NCI-H524 (cell line): ENCODE measurements at regions not wholly inside any gene's neighbourhood (a gene's known extent, or its start where the extent isn't known, plus 50 kb on each side); places are given as distances from the start of the nearest gene placed in this dataset.
"Not testable (repeated sequence)": the region's sequence is repeated elsewhere in the genome, so short reads cannot be mapped to it uniquely, and the experiment has no call there.

ENCODE experiments used
- DNase-seq, 2 experiments: peaks; one replicate each; lab custom pipeline; 2025; lab: John Stamatoyannopoulos, UW

DNA sequence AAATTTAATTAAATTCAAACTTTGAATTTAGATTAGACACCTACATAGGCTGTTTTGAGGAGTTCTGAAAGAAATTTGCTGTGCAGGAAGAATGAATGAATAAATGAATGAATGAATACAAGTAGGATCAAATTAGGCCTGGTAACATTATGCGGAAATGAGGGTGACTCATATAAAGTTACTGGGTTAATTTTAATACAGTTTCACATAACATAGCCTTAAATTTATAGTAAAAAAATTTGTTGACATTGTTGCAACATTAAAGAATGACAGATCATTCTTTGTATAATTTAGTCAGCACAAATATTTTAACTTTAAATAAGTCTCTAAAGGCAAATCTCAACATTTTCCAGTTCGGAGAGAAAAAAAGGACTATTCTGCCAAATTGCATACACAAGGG, 1293.1 kb upstream of the SLC39A10 start:
- peak in 1 of 2 experiments; percentile 31 for DNase-seq

DNA sequence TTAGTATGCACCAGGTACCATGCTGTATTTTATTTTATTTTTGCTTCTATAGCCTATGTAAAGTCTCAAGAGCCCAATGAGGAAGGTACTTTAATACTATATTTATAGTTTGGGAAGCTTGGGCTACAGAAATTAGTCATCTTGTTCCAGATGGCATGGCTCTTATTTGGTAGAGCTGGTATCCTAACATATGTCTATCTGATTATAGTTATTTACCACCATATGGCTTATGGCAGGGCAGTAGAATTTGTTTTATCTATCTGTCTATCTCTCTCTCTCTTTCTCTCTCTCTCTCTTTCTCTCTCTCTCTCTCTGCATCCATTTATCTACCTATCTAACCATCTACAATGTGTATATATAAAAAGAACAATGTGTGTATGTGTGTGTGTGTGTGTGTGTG, 1293.7 kb upstream of the SLC39A10 start:
- peak; percentile 63 to 85 for DNase-seq

DNA sequence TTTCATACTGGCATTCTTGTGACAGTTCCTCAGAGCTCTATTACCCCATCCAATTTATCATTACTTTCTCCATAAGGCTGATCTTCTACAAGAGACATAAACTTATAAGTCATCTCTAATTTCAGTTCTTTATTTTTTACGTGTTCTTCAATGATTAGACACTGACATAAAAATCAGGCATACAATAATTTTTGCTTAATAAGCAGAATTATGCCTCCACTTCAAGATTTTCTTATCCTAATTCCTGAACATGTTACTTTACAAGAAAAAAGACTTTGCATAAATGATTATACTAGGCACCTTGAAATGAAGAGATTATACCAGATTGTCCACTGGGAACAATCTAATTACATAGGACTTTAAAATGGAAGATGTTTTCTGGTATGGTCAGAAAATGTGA, 1304.5 kb upstream of the SLC39A10 start:
- DNase-seq, result no peak

- peak; percentile 19 to 42 for DNase-seq
Observed at GRCh38 chr2:194346193-194346592, 1310.8 kb upstream of the SLC39A10 start.

DNA sequence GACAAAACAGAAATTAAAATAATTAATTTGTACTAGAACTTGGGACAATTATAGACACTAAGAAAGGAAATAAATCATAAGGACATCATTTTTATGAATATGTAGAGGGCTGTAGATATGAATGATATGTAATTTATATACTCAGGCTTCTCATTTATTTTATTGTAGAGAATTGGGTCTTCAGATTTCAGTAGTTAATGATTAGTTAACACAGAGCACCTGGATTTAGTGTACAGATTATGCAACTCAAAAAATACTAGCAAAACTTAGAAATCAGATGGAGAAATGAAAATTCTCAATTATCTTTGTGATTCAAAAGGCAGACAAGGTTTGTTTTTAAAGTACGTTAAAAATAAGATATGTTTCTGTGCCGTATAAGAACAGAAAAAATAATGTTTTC, 1311.7 kb upstream of the SLC39A10 start:
- no peak for DNase-seq

- no peak for DNase-seq
Observed at GRCh38 chr2:194343167-194343566, 1313.9 kb upstream of the SLC39A10 start.

GRCh38 chr2:194332799-194333490, 1324.1 kb upstream of the SLC39A10 start:
- peak; percentile 93 to 98 for DNase-seq

GRCh38 chr2:194328456-194328855, 1328.6 kb upstream of the SLC39A10 start:
- DNase-seq, result no peak

DNA sequence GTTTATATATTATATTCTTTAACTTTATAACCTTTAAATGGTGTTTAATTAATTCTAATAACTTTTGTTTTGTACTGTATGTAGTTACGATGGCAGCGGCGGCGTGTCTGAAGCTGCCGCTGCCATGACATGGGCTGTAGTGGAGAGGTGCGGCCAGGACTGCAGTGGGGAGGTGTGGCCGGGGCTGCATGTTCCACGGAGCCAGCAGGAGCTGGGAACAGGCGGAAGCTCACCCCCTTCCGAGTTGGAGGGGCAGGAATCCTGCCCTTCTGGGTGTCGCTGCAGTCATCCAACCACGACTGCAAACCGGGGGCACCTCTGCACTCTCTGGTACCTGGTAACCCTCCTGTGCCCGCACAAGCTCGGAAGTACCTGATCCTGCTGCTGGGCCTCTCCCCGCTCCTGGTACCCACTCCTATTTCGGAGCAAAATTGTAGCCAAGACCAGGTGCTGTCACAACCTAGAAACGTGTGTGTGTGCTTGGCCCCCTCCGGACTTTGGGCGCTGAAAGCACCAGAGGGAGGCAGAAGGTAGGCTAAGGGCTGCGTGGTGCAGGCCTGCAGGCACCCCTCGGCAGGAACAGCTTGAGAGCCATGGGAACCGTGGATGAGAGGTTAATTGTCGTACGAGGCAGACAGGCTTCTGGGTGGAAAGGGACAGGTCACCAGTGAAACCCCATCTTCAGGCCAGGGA, 1329.7 kb upstream of the SLC39A10 start:
- DNase-seq, result no peak

DNA sequence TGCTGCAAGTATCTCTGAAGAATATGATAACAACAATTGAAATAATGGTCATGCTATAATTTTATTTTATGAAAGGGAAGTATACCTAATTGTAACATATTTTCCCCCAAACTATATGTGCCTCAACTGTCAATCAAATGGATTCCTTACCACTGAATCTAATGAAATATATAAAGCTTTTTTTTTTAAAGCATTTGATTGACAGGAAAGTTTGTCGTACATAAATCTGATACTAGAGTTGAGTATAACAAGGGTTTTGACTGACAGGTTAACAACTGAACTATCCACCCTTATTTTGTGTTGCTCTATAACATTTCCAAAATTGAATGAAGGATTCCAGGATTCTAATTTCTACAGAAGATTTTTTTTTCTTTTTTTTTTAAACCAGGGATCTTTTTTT, 1333.3 kb upstream of the SLC39A10 start:
- DNase-seq, result no peak

DNA sequence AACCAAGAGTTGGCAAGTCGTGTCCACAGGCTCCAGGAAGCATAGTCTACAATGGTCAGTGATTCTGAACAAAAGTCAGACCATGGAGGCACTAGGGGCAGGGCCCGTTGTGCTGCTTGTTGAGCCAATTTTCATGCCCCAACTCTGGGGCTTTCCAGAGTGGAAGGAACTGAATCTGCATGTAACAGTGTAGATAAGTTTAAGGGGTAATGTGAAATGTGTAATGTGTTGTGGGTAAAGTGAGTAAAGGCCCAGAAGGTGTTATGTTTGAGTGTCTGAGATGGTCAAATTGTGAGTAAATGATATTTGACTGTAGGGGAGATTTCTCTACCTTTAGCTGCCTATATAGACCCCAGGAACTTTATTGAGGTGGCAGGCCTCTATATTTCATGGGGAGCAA, 1336.5 kb upstream of the SLC39A10 start:
- no peak for DNase-seq

DNA sequence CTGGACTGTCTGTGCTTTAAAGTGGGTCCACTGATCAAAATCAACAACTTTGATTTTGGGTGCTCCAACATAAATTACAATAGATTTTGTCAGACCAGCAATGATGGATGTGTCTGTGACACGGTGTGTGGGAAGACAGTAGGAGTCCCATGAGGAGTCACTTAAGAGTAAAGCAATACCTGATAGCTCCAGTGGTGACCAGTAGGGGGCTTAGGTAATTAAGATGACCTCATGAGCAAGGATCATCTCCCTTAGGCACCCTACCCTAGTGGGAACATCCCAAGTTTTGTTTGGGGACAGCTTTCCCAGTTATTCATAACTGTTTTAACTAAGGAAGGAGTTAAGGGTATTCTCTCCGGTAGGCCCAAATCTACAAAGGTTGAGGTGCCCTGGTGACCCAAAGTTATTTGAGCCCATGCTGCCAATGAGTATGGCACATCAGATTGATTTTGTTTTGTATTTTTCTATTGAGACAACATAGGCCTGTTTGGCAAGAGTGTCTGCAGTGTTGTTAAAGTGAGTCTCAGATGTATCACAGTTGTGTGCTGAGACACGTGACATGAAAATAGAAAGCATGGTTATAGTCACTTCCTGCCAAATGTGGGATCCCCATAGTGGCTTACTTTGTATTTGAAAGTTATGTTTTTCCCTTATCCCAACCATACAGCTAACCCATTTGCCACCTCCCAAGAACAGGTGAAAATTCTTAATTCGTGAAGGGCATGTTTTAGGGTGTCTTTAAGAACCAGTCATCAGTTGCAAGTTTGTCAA, 1337.6 kb upstream of the SLC39A10 start:
- peak in 1 of 2 experiments; percentile 7 for DNase-seq

DNA sequence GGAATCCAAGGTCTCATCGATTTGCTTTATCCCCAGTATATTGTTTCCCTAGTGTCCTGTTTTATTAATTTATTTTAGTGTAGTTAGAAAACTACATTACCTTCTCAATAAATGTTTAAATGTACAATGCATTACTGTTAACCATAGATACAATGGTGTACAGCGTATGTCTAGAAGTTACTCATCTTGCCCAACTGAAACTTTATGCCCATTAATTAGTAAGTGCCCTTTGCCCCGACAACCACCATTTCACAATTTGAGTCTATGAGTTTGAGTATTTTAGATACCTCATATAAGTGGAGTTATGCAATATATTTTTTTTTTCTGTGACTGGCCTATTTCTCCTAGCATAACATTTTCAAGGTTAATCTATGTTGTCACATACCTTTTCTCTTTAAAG, 1343.0 kb upstream of the SLC39A10 start:
- no peak for DNase-seq

DNA sequence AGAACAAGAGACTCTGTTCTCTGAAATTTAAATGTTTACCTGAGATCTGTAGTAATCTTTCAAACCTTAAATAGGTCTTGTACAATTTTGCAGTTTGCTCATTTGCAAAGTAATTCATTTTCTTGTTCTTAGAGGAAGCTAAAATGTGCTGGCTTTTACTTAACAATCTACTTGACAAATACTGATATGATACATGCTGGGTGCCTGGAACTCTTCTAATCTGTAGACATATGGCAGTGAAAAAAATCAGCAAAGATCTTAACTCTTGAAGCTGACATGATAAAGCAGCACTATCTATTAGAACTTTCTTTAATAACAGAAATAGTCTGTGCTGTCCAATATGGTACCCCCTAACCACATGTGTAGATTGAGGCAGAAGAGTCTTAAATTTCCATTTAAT, 1352.8 kb upstream of the SLC39A10 start:
- peak in 1 of 2 experiments; percentile 60 for DNase-seq

DNA sequence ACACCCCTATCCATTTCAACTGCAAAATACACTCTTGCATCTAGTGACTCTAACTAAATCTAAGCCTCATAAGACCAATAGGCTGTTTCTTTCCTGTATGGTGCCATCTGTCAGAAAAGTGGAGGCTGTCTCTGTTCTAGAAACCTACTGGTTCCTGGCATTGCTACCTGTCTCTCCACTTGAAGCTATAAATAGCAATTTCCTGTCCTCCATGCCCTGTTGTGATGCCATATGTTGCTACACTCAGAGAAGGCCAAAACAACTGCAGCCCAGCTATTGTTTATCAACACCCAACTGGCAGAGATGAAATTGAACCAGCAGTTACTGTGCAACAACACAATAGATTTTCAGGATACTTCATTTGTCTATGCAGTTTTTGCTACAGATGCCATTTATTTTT, 1355.1 kb upstream of the SLC39A10 start:
- peak; percentile 62 to 93 for DNase-seq

DNA sequence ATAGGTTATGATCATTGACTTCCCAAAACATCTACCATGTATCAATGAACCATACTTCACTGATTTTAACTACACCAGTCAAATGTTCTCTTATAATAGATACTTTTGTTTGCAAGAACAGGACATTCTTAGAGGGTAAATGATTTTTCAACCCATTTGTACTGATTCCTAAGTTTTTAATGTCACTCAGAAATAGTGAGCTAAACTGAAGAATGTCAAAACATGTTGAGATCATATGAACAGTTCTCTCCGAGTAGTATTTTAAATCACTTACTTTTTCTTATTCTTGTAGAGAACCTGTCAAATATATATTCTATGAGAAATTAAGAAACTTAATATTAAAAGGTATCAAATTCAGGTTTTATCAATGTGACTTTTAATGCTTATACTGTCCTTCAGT, 1362.9 kb upstream of the SLC39A10 start:
- no peak for DNase-seq

- DNase-seq, result no peak
Observed at GRCh38 chr2:194291104-194291503, 1365.9 kb upstream of the SLC39A10 start.

- DNase-seq, result no peak
Observed at GRCh38 chr2:194289712-194290346, 1367.2 kb upstream of the SLC39A10 start.

DNA sequence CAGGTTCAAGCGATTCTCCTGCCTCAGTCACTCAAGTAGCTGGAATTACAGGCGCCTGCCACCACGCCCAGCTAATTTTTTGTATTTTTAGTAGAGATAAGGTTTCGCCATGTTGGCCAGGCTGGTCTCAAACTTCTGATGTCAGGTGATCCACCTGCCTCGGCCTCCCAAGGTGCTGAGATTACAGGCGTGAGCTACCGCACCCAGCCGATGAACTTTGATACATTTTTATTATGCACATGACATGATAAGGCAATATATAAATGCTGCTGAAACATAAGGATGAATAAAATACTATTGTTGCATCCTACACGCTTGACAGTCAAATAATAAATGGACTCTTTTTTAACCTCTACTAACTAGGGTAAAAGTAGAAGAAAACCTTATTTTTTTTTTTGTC, 1380.4 kb upstream of the SLC39A10 start:
- DNase-seq, result not testable (repeated sequence)

- no peak for DNase-seq
Observed at GRCh38 chr2:194271293-194271961, 1385.6 kb upstream of the SLC39A10 start.

DNA sequence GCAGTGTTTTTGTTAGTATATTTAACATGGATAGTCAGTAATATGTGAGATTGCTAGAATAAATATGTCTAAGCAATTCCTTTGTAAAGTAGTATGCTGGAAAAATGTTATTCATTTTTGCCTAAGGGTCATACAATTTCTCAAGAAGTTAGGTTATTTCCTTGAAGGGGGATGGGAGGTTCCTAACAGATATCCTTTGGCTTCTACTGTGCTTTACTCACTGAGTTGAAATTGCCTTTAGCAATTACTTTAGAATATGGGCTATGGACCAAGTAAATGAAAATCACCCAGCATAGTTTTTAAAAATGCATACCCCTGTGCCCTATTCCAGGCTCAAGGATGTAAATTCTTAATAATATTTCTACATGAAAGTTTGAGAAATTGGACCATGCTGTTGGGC, 1386.4 kb upstream of the SLC39A10 start:
- DNase-seq, result no peak

GRCh38 chr2:194264586-194264985, 1392.4 kb upstream of the SLC39A10 start:
- no peak for DNase-seq
